ENCODE measurements at regions not wholly inside any gene's neighbourhood (a gene's known extent, or its start where the extent isn't known, plus 50 kb on each side); places are given as distances from the start of the nearest gene placed in this dataset.
"Not testable (repeated sequence)": the region's sequence is repeated elsewhere in the genome, so short reads cannot be mapped to it uniquely, and the experiment has no call there.

DNA sequence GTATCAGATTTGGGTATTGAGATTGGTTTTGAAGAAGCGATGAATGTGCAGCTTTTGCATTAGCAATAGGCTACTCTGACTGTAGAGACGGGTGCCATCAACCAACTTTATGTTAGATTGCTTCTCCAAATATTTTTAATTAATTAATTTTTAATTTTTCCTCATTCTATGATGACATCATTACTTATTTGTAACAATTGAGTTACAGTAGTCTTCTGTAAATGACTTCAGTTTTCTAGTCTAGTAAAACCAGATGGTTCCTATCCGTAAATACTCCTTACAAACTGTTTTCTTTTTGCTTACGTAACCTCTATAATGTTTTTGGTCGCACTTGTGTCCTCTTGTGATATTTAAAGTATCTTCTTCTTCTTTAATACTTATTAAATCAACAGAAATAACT, 118.1 kb downstream of the ZNF736 start:
- WGBS, 2 donors = 86 to 88% methylated on average over 5 of the region's 5 CpGs
- TF ChIP-seq, protein P1, sequence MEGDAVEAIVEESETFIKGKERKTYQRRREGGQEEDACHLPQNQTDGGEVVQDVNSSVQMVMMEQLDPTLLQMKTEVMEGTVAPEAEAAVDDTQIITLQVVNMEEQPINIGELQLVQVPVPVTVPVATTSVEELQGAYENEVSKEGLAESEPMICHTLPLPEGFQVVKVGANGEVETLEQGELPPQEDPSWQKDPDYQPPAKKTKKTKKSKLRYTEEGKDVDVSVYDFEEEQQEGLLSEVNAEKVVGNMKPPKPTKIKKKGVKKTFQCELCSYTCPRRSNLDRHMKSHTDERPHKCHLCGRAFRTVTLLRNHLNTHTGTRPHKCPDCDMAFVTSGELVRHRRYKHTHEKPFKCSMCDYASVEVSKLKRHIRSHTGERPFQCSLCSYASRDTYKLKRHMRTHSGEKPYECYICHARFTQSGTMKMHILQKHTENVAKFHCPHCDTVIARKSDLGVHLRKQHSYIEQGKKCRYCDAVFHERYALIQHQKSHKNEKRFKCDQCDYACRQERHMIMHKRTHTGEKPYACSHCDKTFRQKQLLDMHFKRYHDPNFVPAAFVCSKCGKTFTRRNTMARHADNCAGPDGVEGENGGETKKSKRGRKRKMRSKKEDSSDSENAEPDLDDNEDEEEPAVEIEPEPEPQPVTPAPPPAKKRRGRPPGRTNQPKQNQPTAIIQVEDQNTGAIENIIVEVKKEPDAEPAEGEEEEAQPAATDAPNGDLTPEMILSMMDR (IDR thresholded peaks at IDR 0.05) = no peak
- TF ChIP-seq POLR2A (IDR thresholded peaks at IDR 0.05) = no peak

DNA sequence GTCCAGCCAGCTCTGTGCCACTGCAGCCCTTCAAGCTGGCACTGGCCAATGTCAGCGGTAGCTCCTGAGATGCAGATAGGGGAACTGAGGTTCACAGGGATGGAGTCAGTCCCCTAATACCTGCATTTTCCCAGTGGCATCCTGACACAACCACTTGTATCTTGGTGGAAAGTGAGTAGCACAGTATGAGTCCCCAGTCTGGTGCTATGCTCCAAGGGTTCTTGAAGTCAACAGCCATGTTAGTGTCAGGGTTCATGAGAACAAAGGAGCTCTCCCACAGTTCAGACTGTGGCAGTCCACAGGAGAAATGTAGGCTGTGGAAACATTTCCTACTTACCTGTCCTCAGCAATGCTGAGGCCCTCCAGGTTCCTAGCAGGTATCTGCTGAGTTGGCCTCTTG, 115.5 kb downstream of the ZNF736 start:
- no peak for DNase-seq
- H3K4me3 ChIP-seq (replicated peaks in 1 of 3) = no peak overlapping the region
- TF ChIP-seq, protein P1 (IDR thresholded peaks at IDR 0.05) = no peak
- TF ChIP-seq POLR2A (IDR thresholded peaks at IDR 0.05) = no peak
- H3K27ac ChIP-seq = no peak overlapping the region
- no peaks in the 10 kb centered on the region for H3K9me3 ChIP-seq
- H3K36me3 ChIP-seq = no peaks in the 10 kb centered on the region
- H3K4me1 ChIP-seq = no peaks in the 10 kb centered on the region
- H3K27me3 ChIP-seq = no peaks in the 10 kb centered on the region
- WGBS, 2 donors = 87 to 100% methylated on average over 1 of the region's 1 CpG
- intact Hi-C loops (cut with DNase I) = no loop called here

More for the DNA sequence above, 118.1 kb downstream of the ZNF736 start:
- no peak for DNase-seq
- no peaks in the 10 kb centered on the region for H3K36me3 ChIP-seq
- H3K4me1 ChIP-seq = no peaks in the 10 kb centered on the region
- H3K9me3 ChIP-seq = no peaks in the 10 kb centered on the region
- H3K27me3 ChIP-seq = no peaks in the 10 kb centered on the region
- intact Hi-C loops (cut with DNase I) = no loop called here
- no peak overlapping the region for H3K27ac ChIP-seq
- H3K4me3 ChIP-seq (replicated peaks in 1 of 3) = no peak overlapping the region

DNA sequence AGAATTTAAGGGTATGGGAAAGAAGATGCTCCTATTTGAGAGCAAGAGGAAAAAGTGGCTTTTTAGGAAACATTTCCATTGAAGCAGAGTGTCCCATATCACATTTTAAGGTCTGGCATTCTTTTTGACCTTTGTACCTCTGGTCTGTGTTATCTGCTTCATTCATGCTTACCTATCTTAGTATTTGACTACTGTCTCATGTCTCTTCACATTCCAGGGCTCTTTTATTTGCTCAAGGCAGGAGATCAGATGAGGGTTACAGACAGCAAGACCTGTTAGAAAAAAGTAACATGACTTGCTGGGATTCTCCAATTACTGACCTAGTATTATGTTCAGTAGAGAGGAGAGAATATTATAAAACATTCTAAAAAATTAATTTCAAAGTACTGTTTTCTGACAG, 111.7 kb downstream of the ZNF736 start:
- H3K4me3 ChIP-seq (replicated peaks in 1 of 3); intact Hi-C loops (cut with DNase I): not testable (repeated sequence)

DNA sequence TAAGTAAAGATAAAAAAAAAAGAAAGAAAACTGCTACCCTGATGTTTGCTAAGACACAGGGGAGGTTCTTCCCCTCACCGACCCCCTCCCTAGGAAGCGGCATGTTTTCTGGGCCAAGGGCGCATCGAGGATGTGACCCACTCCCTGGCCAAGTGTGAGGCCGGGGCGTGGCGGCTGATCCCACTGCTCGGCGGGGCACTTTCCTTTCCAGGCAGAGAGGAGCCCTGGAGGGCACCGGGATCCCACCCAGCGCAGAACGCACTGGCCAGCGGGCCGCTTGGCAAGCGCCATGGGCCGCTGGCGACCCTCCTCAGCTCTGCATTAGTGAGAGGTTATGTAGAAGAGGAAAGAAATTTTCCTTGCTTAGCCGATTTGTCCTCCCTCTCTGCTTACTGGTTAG, 93.4 kb downstream of the ZNF736 start:
- no peaks in the 10 kb centered on the region for H3K27me3 ChIP-seq
- no peaks in the 10 kb centered on the region for H3K36me3 ChIP-seq
- H3K4me3 ChIP-seq (replicated peaks in 1 of 3) = no peak overlapping the region
- WGBS, 2 donors = 91 to 97% methylated on average over 14 to 18 of the region's 18 CpGs
- no peaks in the 10 kb centered on the region for H3K9me3 ChIP-seq
- H3K4me1 ChIP-seq = no peaks in the 10 kb centered on the region
- TF ChIP-seq POLR2A (IDR thresholded peaks at IDR 0.05) = no peak
- TF ChIP-seq, protein P1 (IDR thresholded peaks at IDR 0.05) = no peak
- no peak for DNase-seq
- intact Hi-C loops (cut with DNase I) = no loop called here
- no peak overlapping the region for H3K27ac ChIP-seq

More for the DNA sequence above, 111.7 kb downstream of the ZNF736 start:
- not testable (repeated sequence) for H3K36me3 ChIP-seq, DNase-seq, H3K9me3 ChIP-seq, H3K4me1 ChIP-seq, H3K27me3 ChIP-seq, H3K27ac ChIP-seq
